ENCODE measurements at regions not wholly inside any gene's neighbourhood (a gene's known extent, or its start where the extent isn't known, plus 50 kb on each side); places are given as distances from the start of the nearest gene placed in this dataset.

DNA sequence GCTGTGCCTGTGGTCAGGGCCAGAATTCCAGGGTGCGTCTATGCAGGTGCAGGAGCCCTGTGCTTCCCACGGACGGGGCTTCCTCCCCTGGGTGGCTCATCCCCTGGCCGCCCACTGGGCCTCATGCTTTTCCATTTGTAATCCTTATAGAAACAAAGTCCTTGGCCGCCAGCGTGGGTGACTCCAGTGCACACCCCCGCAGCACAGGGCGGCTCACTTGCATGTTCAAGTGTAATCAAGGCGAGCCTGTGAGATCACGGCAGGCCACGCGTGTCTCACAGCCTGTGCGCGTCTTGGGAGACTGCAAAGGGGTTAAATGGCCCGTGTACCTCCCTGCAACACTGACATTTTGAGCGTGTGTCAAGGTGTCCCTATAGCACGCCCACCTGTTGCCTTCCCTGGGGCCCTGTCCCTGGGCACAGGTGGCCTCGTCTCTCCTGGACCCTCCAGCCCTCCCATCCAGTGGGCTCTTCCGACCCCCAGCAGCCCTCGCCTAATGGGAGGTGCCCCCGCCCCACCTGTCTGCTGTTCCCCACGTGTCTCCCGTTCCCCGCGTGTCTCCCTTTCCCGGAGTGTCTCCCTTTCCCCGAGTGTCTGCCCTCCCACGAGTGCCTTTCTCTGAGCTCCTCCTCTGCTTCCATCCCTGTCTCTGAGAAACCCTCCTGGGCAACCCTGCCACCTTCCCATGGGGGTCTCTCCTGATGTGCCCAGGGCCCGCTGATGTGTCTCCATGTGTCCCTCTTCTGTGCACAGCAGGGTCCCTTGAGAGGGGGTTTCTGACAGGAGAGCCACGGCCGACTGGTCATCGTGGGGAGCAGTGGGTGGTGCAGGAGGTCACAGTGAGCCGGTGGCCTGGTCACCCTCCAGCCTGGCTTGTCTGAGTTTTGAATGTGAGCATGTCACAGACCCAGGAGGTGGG lies 1215.3 kb downstream of the BRD1 start:
- no peak for TF ChIP-seq CTCF (IDR thresholded peaks at IDR 0.05; ENCODE audit: insufficient read depth, low read depth, low read length)
- no peaks in the 10 kb centered on the region for H3K36me3 ChIP-seq (ENCODE audit: control insufficient read depth, insufficient read depth, low read length)
- H3K27me3 ChIP-seq (ENCODE audit: control insufficient read depth, insufficient read depth, low read length) = no peaks in the 10 kb centered on the region; the same call in 1 of the 2 replicates
- ChIA-PET CTCF (no interaction called here), POLR2A (no interaction called here)
- no peak for DNase-seq (ENCODE audit: low read depth)
- H3K4me3 ChIP-seq (ENCODE audit: low read depth, low read length) = no peak overlapping the region

DNA sequence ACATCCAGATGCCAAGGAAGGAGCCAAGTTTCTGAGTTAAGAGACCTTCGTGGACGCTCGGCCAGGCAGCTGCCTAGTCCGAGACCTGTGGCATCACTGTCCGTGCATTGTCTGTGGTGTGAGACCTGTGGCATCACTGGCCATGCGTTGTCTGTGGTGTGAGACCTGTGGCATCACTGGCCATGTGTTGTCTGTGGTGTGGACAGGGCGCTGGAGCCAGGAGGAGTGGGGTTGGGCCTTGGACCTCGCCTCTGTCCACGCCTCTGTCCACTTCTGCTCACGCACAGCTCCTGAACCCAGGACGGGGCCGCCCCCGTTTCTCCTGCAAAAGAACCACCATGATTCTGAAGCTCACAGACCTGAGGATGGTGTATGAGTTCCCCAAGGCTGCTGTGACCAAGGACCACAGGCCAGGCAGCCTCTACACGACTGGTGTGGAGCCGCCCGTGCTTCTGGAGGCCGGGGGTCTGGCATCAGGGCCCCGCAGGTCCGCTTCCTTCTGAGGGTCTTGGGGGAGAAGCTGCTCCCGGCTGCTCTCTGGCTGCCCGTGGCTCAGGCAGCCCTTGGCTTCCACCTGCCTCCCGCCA lies 1218.3 kb downstream of the BRD1 start:
- POLR2A ChIA-PET = no interaction called here
- no peaks in the 10 kb centered on the region for H3K36me3 ChIP-seq (ENCODE audit: control insufficient read depth, insufficient read depth, low read length)
- DNase-seq (ENCODE audit: low read depth) = no peak
- no peaks in the 10 kb centered on the region for H3K27me3 ChIP-seq (ENCODE audit: control insufficient read depth, insufficient read depth, low read length)
- H3K4me3 ChIP-seq (ENCODE audit: low read depth, low read length) = no peak overlapping the region
- TF ChIP-seq CTCF (IDR thresholded peaks at IDR 0.05; ENCODE audit: insufficient read depth, low read depth, low read length) = no peak
- CTCF ChIA-PET = no interaction called here

DNA sequence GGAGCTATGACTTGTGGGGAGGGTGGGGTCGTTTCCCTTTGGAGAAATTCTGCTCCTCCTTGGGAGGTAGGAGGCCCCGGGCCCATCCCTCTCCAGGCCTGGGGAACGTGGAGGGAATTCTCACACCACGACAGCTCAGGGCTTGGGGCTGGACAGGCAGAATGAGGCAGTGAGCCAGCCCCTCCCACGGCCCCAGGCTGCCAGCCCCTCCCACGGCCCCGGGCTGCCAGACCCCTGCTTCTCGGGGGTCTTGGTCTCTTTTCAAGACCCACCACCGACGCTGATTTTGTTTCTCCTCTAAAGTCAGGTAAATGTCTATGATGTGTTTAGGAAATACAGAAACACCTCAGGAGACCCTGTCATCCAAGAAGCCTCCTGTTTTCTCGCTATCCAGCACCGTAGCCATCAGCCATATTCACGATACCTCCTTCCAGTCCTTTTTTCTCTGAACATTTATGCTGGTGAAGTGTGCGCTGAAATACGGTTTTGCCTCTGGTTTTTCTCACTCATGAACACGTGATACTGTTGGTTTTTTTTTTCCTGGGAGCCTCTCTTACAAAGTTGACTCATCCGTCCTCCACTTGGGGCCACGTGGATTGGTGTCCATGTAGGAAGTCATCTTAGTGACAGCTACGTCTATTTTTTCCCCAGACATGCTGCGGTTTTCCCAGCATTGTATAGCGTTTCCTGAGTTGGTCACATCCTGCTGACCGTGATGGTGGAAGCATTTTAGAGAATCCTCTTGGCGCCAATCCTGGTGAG lies 1219.6 kb downstream of the BRD1 start:
- ChIA-PET CTCF (no interaction called here), POLR2A (no interaction called here)
- no peak for DNase-seq (ENCODE audit: low read depth)
- no peaks in the 10 kb centered on the region for H3K27me3 ChIP-seq (ENCODE audit: control insufficient read depth, insufficient read depth, low read length)
- no peak overlapping the region for H3K4me3 ChIP-seq (ENCODE audit: low read depth, low read length)
- TF ChIP-seq CTCF (IDR thresholded peaks at IDR 0.05; ENCODE audit: insufficient read depth, low read depth, low read length) = no peak
- H3K36me3 ChIP-seq (ENCODE audit: control insufficient read depth, insufficient read depth, low read length) = no peaks in the 10 kb centered on the region

GRCh38 chr22:48606684-48607307 lies 1220.9 kb downstream of the BRD1 start:
- POLR2A ChIA-PET = no interaction called here
- Histone ChIP-seq H3K36me3 (ENCODE audit: control insufficient read depth, insufficient read depth, low read length) (no peaks in the 10 kb centered on the region), H3K4me3 (ENCODE audit: low read depth, low read length) (no peak overlapping the region), H3K27me3 (ENCODE audit: control insufficient read depth, insufficient read depth, low read length) (no peaks in the 10 kb centered on the region)
- TF ChIP-seq CTCF (IDR thresholded peaks at IDR 0.05; ENCODE audit: insufficient read depth, low read depth, low read length) = no peak
- CTCF ChIA-PET = no interaction called here
- DNase-seq (ENCODE audit: low read depth) = no peak

Data from BJ (cell line).